ENCODE measurements at regions not wholly inside any gene's neighbourhood (a gene's known extent, or its start where the extent isn't known, plus 50 kb on each side); places are given as distances from the start of the nearest gene placed in this dataset.

- Histone ChIP-seq H3K27ac (ENCODE audit: low read depth in 1 of 2, low read length in 2 of 2) (no peak overlapping the region), H3K36me3 (ENCODE audit: control insufficient read depth in 1 of 2, insufficient read depth in 2 of 2, low read length in 1 of 2) (no peaks in the 10 kb centered on the region), H3K9me3 (ENCODE audit: control insufficient read depth, low read length) (no peaks in the 10 kb centered on the region), H3K27me3 (ENCODE audit: control insufficient read depth in 1 of 2, insufficient read depth in 2 of 2, low read length in 1 of 2) (no peaks in the 10 kb centered on the region), H3K4me1 (ENCODE audit: control insufficient read depth in 1 of 2, insufficient read depth in 2 of 2, low read length in 2 of 2) (peaks cover 3 to 5% of the 10 kb centered on the region in 2 donors), H3K4me3 (ENCODE audit: low read length in 2 of 2) (no peak overlapping the region)
- ATAC-seq (ENCODE audit: low FRiP score) (no peak), DNase-seq (no peak)
- 88% methylated on average over 4 of the region's 4 CpGs for WGBS, 2 donors
- intact Hi-C loops (cut with DNase I) = loop anchor here (5.0 to 10.0 kb wide), 4 partner anchors 256 to 623 kb away; no protein-coding TSS in a partner anchor
Observed at GRCh38 chr1:65688215-65688566, 104.5 kb upstream of the PDE4B start.

- 88 to 100% methylated on average over 3 of the region's 3 CpGs for whole genome bisulfite sequencing, 2 donors
- no peaks in the 10 kb centered on the region for H3K36me3 ChIP-seq (ENCODE audit: control insufficient read depth in 1 of 2, insufficient read depth in 2 of 2, low read length in 1 of 2)
Observed at GRCh38 chr1:65688848-65689247, 103.8 kb upstream of the PDE4B start.

GRCh38 chr1:65691152-65691900 is 101.4 kb upstream of the PDE4B start:
- intact Hi-C loops (cut with DNase I) = no loop called here
- ATAC-seq (ENCODE audit: low FRiP score) (peak; percentile 12), DNase-seq (no peak)
- no peak overlapping the region for H3K4me3 ChIP-seq (ENCODE audit: low read length in 2 of 2)
- 13 to 14% methylated on average over 6 of the region's 6 CpGs for WGBS, 2 donors
- peak overlapping the region in 1 of 2 donors; percentile 48 for H3K27ac ChIP-seq (ENCODE audit: low read depth in 1 of 2, low read length in 2 of 2)
- H3K27me3 ChIP-seq (ENCODE audit: control insufficient read depth in 1 of 2, insufficient read depth in 2 of 2, low read length in 1 of 2) = no peaks in the 10 kb centered on the region
- no peaks in the 10 kb centered on the region for H3K9me3 ChIP-seq (ENCODE audit: control insufficient read depth, low read length)
- H3K4me1 ChIP-seq (ENCODE audit: control insufficient read depth in 1 of 2, insufficient read depth in 2 of 2, low read length in 2 of 2) = peaks cover 3 to 5% of the 10 kb centered on the region in 2 donors
- H3K36me3 ChIP-seq (ENCODE audit: control insufficient read depth in 1 of 2, insufficient read depth in 2 of 2, low read length in 1 of 2) = no peaks in the 10 kb centered on the region

More at GRCh38 chr1:65688848-65689247, 103.8 kb upstream of the PDE4B start:
- intact Hi-C loops (cut with DNase I) = loop anchor here (5.0 to 10.0 kb wide), 4 partner anchors 257 to 624 kb away; no protein-coding TSS in a partner anchor
- H3K27me3 ChIP-seq (ENCODE audit: control insufficient read depth in 1 of 2, insufficient read depth in 2 of 2, low read length in 1 of 2) = no peaks in the 10 kb centered on the region
- peaks cover 3 to 5% of the 10 kb centered on the region in 2 donors for H3K4me1 ChIP-seq (ENCODE audit: control insufficient read depth in 1 of 2, insufficient read depth in 2 of 2, low read length in 2 of 2)
- no peak for ATAC-seq (ENCODE audit: low FRiP score)
- no peak for DNase-seq
- H3K4me3 ChIP-seq (ENCODE audit: low read length in 2 of 2) = no peak overlapping the region
- H3K9me3 ChIP-seq (ENCODE audit: control insufficient read depth, low read length) = no peaks in the 10 kb centered on the region
- H3K27ac ChIP-seq (ENCODE audit: low read depth in 1 of 2, low read length in 2 of 2) = no peak overlapping the region

GRCh38 chr1:65691972-65692371 is 100.7 kb upstream of the PDE4B start:
- no peak for ATAC-seq (ENCODE audit: low FRiP score)
- no peak for DNase-seq
- Histone ChIP-seq H3K27ac (ENCODE audit: low read depth in 1 of 2, low read length in 2 of 2) (no peak overlapping the region), H3K4me1 (ENCODE audit: control insufficient read depth in 1 of 2, insufficient read depth in 2 of 2, low read length in 2 of 2) (peaks cover 3 to 5% of the 10 kb centered on the region in 2 donors), H3K27me3 (ENCODE audit: control insufficient read depth in 1 of 2, insufficient read depth in 2 of 2, low read length in 1 of 2) (no peaks in the 10 kb centered on the region), H3K36me3 (ENCODE audit: control insufficient read depth in 1 of 2, insufficient read depth in 2 of 2, low read length in 1 of 2) (no peaks in the 10 kb centered on the region), H3K9me3 (ENCODE audit: control insufficient read depth, low read length) (no peaks in the 10 kb centered on the region), H3K4me3 (ENCODE audit: low read length in 2 of 2) (no peak overlapping the region)
- WGBS, 2 donors = 56 to 64% methylated on average over 3 of the region's 3 CpGs
- intact Hi-C loops (cut with DNase I) = no loop called here

GRCh38 chr1:65694126-65694525 is 98.6 kb upstream of the PDE4B start:
- intact Hi-C loops (cut with DNase I) = no loop called here
- Histone ChIP-seq H3K27me3 (ENCODE audit: control insufficient read depth in 1 of 2, insufficient read depth in 2 of 2, low read length in 1 of 2) (no peaks in the 10 kb centered on the region), H3K4me3 (ENCODE audit: low read length in 2 of 2) (no peak overlapping the region), H3K4me1 (ENCODE audit: control insufficient read depth in 1 of 2, insufficient read depth in 2 of 2, low read length in 2 of 2) (peaks cover 3 to 5% of the 10 kb centered on the region in 2 donors), H3K36me3 (ENCODE audit: control insufficient read depth in 1 of 2, insufficient read depth in 2 of 2, low read length in 1 of 2) (no peaks in the 10 kb centered on the region), H3K9me3 (ENCODE audit: control insufficient read depth, low read length) (no peaks in the 10 kb centered on the region), H3K27ac (ENCODE audit: low read depth in 1 of 2, low read length in 2 of 2) (no peak overlapping the region)
- WGBS, 2 donors = 87 to 95% methylated on average over 2 of the region's 2 CpGs
- ATAC-seq (ENCODE audit: low FRiP score) (no peak), DNase-seq (no peak)

- Histone ChIP-seq H3K9me3 (ENCODE audit: control insufficient read depth, low read length) (no peaks in the 10 kb centered on the region), H3K36me3 (ENCODE audit: control insufficient read depth in 1 of 2, insufficient read depth in 2 of 2, low read length in 1 of 2) (no peaks in the 10 kb centered on the region), H3K27me3 (ENCODE audit: control insufficient read depth in 1 of 2, insufficient read depth in 2 of 2, low read length in 1 of 2) (no peaks in the 10 kb centered on the region), H3K4me1 (ENCODE audit: control insufficient read depth in 1 of 2, insufficient read depth in 2 of 2, low read length in 2 of 2) (peaks cover 3 to 5% of the 10 kb centered on the region in 2 donors), H3K27ac (ENCODE audit: low read depth in 1 of 2, low read length in 2 of 2) (no peak overlapping the region), H3K4me3 (ENCODE audit: low read length in 2 of 2) (no peak overlapping the region)
- WGBS, 2 donors = 33 to 43% methylated on average over 2 of the region's 2 CpGs
- ATAC-seq (ENCODE audit: low FRiP score) (no peak), DNase-seq (no peak)
- intact Hi-C loops (cut with DNase I) = no loop called here
Observed at GRCh38 chr1:65694933-65695332, 97.8 kb upstream of the PDE4B start.

- no peaks in the 10 kb centered on the region for H3K36me3 ChIP-seq (ENCODE audit: control insufficient read depth in 1 of 2, insufficient read depth in 2 of 2, low read length in 1 of 2)
- no peak overlapping the region for H3K4me3 ChIP-seq (ENCODE audit: low read length in 2 of 2)
- H3K27ac ChIP-seq (ENCODE audit: low read depth in 1 of 2, low read length in 2 of 2) = no peak overlapping the region
- no peak for DNase-seq
- ATAC-seq (ENCODE audit: low FRiP score) = no peak
- intact Hi-C loops (cut with DNase I) = no loop called here
- no peaks in the 10 kb centered on the region for H3K9me3 ChIP-seq (ENCODE audit: control insufficient read depth, low read length)
- no peaks in the 10 kb centered on the region for H3K4me1 ChIP-seq (ENCODE audit: control insufficient read depth in 1 of 2, insufficient read depth in 2 of 2, low read length in 2 of 2)
- no peaks in the 10 kb centered on the region for H3K27me3 ChIP-seq (ENCODE audit: control insufficient read depth in 1 of 2, insufficient read depth in 2 of 2, low read length in 1 of 2)
- 31 to 33% methylated on average over 2 of the region's 2 CpGs for WGBS, 2 donors
Observed at GRCh38 chr1:65698590-65698989, 94.1 kb upstream of the PDE4B start.

GRCh38 chr1:65703853-65704252 is 88.8 kb upstream of the PDE4B start:
- ATAC-seq (ENCODE audit: low FRiP score) (no peak), DNase-seq (no peak)
- Histone ChIP-seq H3K27ac (ENCODE audit: low read depth in 1 of 2, low read length in 2 of 2) (no peak overlapping the region), H3K27me3 (ENCODE audit: control insufficient read depth in 1 of 2, insufficient read depth in 2 of 2, low read length in 1 of 2) (no peaks in the 10 kb centered on the region), H3K9me3 (ENCODE audit: control insufficient read depth, low read length) (no peaks in the 10 kb centered on the region), H3K4me3 (ENCODE audit: low read length in 2 of 2) (no peak overlapping the region), H3K36me3 (ENCODE audit: control insufficient read depth in 1 of 2, insufficient read depth in 2 of 2, low read length in 1 of 2) (no peaks in the 10 kb centered on the region), H3K4me1 (ENCODE audit: control insufficient read depth in 1 of 2, insufficient read depth in 2 of 2, low read length in 2 of 2) (no peaks in the 10 kb centered on the region)
- intact Hi-C loops (cut with DNase I) = no loop called here
- 66 to 81% methylated on average over 4 of the region's 4 CpGs for WGBS, 2 donors

GRCh38 chr1:65704318-65704717 is 88.4 kb upstream of the PDE4B start:
- H3K4me1 ChIP-seq (ENCODE audit: control insufficient read depth in 1 of 2, insufficient read depth in 2 of 2, low read length in 2 of 2) = no peaks in the 10 kb centered on the region
- intact Hi-C loops (cut with DNase I) = no loop called here
- 83 to 85% methylated on average over 2 of the region's 2 CpGs for WGBS, 2 donors

More at GRCh38 chr1:65704318-65704717, 88.4 kb upstream of the PDE4B start:
- Histone ChIP-seq H3K9me3 (ENCODE audit: control insufficient read depth, low read length) (no peaks in the 10 kb centered on the region), H3K36me3 (ENCODE audit: control insufficient read depth in 1 of 2, insufficient read depth in 2 of 2, low read length in 1 of 2) (no peaks in the 10 kb centered on the region), H3K27ac (ENCODE audit: low read depth in 1 of 2, low read length in 2 of 2) (no peak overlapping the region), H3K27me3 (ENCODE audit: control insufficient read depth in 1 of 2, insufficient read depth in 2 of 2, low read length in 1 of 2) (no peaks in the 10 kb centered on the region), H3K4me3 (ENCODE audit: low read length in 2 of 2) (no peak overlapping the region)
- no peak for ATAC-seq (ENCODE audit: low FRiP score)
- DNase-seq = no peak
